ENCODE measurements at regions not wholly inside any gene's neighbourhood (a gene's known extent, or its start where the extent isn't known, plus 50 kb on each side); places are given as distances from the start of the nearest gene placed in this dataset.

- H3K4me1 Mint-ChIP-seq (ENCODE audit: low read depth, unreplicated experiment), result no peaks in the 10 kb centered on the region
- Histone ChIP-seq H3K4me1 (no peaks in the 10 kb centered on the region), H3K9me3 (no peaks in the 10 kb centered on the region), H3K4me3 (ENCODE audit: low read depth, low read length) (no peak overlapping the region), H3K27me3 (replicated peaks; ENCODE audit: control insufficient read depth, insufficient read depth, low read length) (no peaks in the 10 kb centered on the region), H3K36me3 (ENCODE audit: control insufficient read depth, insufficient read depth, low read length) (no peaks in the 10 kb centered on the region)
- H3K4me3 Mint-ChIP-seq (ENCODE audit: unreplicated experiment), result no peak overlapping the region
- no peaks in the 10 kb centered on the region for H3K36me3 Mint-ChIP-seq (ENCODE audit: insufficient read depth, unreplicated experiment)
- TF ChIP-seq CTCF (IDR thresholded peaks at IDR 0.05; ENCODE audit: insufficient read depth in 1 of 2, low read depth in 1 of 2, low read length in 1 of 2, severe bottlenecking in 1 of 2, unreplicated experiment in 1 of 2), result no peak
- intact Hi-C loops (cut with micrococcal nuclease; ENCODE audit: unreplicated experiment), result no loop called here
- no peak for DNase-seq
- no peaks in the 10 kb centered on the region for H3K9me3 Mint-ChIP-seq (ENCODE audit: unreplicated experiment)
- H3K27ac Mint-ChIP-seq (ENCODE audit: unreplicated experiment), result no peak overlapping the region
- POLR2A ChIA-PET, result no interaction called here
- no TSS peak for BruUV-seq (replicated peaks)
- H3K27me3 Mint-ChIP-seq (ENCODE audit: insufficient read depth, unreplicated experiment), result no peaks in the 10 kb centered on the region
- CTCF ChIA-PET, result no interaction called here
Measured at GRCh38 chr6:126764104-126764503, 354.4 kb upstream of the RSPO3 start.

- no peaks in the 10 kb centered on the region for H3K27me3 Mint-ChIP-seq (ENCODE audit: insufficient read depth, unreplicated experiment)
- POLR2A ChIA-PET, result no interaction called here
- BruUV-seq (replicated peaks), result no TSS peak
Measured at GRCh38 chr6:126764671-126765070, 353.8 kb upstream of the RSPO3 start.

GRCh38 chr6:126766820-126767219 lies 351.7 kb upstream of the RSPO3 start:
- intact Hi-C loops (cut with micrococcal nuclease; ENCODE audit: unreplicated experiment), result no loop called here
- CTCF ChIA-PET, result no interaction called here

More at GRCh38 chr6:126764671-126765070, 353.8 kb upstream of the RSPO3 start:
- H3K4me3 Mint-ChIP-seq (ENCODE audit: unreplicated experiment), result no peak overlapping the region
- intact Hi-C loops (cut with micrococcal nuclease; ENCODE audit: unreplicated experiment), result no loop called here
- Histone ChIP-seq H3K4me1 (no peaks in the 10 kb centered on the region), H3K36me3 (ENCODE audit: control insufficient read depth, insufficient read depth, low read length) (no peaks in the 10 kb centered on the region), H3K27me3 (replicated peaks; ENCODE audit: control insufficient read depth, insufficient read depth, low read length) (no peaks in the 10 kb centered on the region), H3K9me3 (no peaks in the 10 kb centered on the region), H3K4me3 (ENCODE audit: low read depth, low read length) (no peak overlapping the region)
- CTCF ChIA-PET, result no interaction called here
- no peak for DNase-seq
- no peak for TF ChIP-seq CTCF (IDR thresholded peaks at IDR 0.05; ENCODE audit: insufficient read depth in 1 of 2, low read depth in 1 of 2, low read length in 1 of 2, severe bottlenecking in 1 of 2, unreplicated experiment in 1 of 2)
- no peaks in the 10 kb centered on the region for H3K4me1 Mint-ChIP-seq (ENCODE audit: low read depth, unreplicated experiment)
- no peak overlapping the region for H3K27ac Mint-ChIP-seq (ENCODE audit: unreplicated experiment)
- no peaks in the 10 kb centered on the region for H3K36me3 Mint-ChIP-seq (ENCODE audit: insufficient read depth, unreplicated experiment)
- no peaks in the 10 kb centered on the region for H3K9me3 Mint-ChIP-seq (ENCODE audit: unreplicated experiment)

More at GRCh38 chr6:126766820-126767219, 351.7 kb upstream of the RSPO3 start:
- BruUV-seq (replicated peaks), result no TSS peak
- no peaks in the 10 kb centered on the region for H3K4me1 Mint-ChIP-seq (ENCODE audit: low read depth, unreplicated experiment)
- no peak overlapping the region for H3K4me3 Mint-ChIP-seq (ENCODE audit: unreplicated experiment)
- no peak for TF ChIP-seq CTCF (IDR thresholded peaks at IDR 0.05; ENCODE audit: insufficient read depth in 1 of 2, low read depth in 1 of 2, low read length in 1 of 2, severe bottlenecking in 1 of 2, unreplicated experiment in 1 of 2)
- no peaks in the 10 kb centered on the region for H3K36me3 Mint-ChIP-seq (ENCODE audit: insufficient read depth, unreplicated experiment)
- no peaks in the 10 kb centered on the region for H3K27me3 ChIP-seq (replicated peaks; ENCODE audit: control insufficient read depth, insufficient read depth, low read length)
- no peaks in the 10 kb centered on the region for H3K9me3 ChIP-seq
- POLR2A ChIA-PET, result no interaction called here
- no peaks in the 10 kb centered on the region for H3K36me3 ChIP-seq (ENCODE audit: control insufficient read depth, insufficient read depth, low read length)
- H3K9me3 Mint-ChIP-seq (ENCODE audit: unreplicated experiment), result no peaks in the 10 kb centered on the region
- H3K27me3 Mint-ChIP-seq (ENCODE audit: insufficient read depth, unreplicated experiment), result no peaks in the 10 kb centered on the region
- no peak overlapping the region for H3K4me3 ChIP-seq (ENCODE audit: low read depth, low read length)
- no peaks in the 10 kb centered on the region for H3K4me1 ChIP-seq
- no peak for DNase-seq
- no peak overlapping the region for H3K27ac Mint-ChIP-seq (ENCODE audit: unreplicated experiment)

Measured in Caco-2 (cell line).